Astrocyte (in vitro differentiated cells and primary cell): ENCODE measurements at regions not wholly inside any gene's neighbourhood (a gene's known extent, or its start where the extent isn't known, plus 50 kb on each side); places are given as distances from the start of the nearest gene placed in this dataset.

Source experiments
- DNase-seq: peaks from one replicate; pipeline ENCODE4 v3.0.0-alpha.2; 2010; ENCODE audit warnings: low read depth
- FAIRE-seq: peaks from 2 replicates; lab custom pipeline; 2011; peaks lifted over from hg19 to GRCh38; lab: Jason Lieb, UNC
- H2AFZ ChIP-seq: 2 replicates; pipeline ENCODE4 v1.6.0; 2012; ENCODE audit warnings: low read depth, low read length, inconsistent platforms
- H3K27ac ChIP-seq: 2 replicates; pipeline ENCODE4 v1.5.1; 2011; ENCODE audit warnings: low read depth, low read length, inconsistent platforms
- H3K27me3 ChIP-seq: 2 replicates; pipeline ENCODE4 v1.6.0; 2011; ENCODE audit warnings: low read length, inconsistent platforms; ENCODE audit not compliant: insufficient read depth
- H3K36me3 ChIP-seq: 2 replicates; pipeline ENCODE4 v1.5.1; 2011; ENCODE audit warnings: low read length, inconsistent platforms; ENCODE audit not compliant: insufficient read depth
- H3K4me1 ChIP-seq: 2 replicates; pipeline ENCODE4 v1.5.1; 2011; ENCODE audit warnings: low read length, inconsistent platforms; ENCODE audit not compliant: insufficient read depth
- H3K4me2 ChIP-seq: 2 replicates; pipeline ENCODE4 v1.6.0; 2012; ENCODE audit warnings: low read length, inconsistent platforms
- H3K4me3 ChIP-seq: 2 replicates; pipeline ENCODE4 v1.5.1; 2011; ENCODE audit warnings: low read depth, mild to moderate bottlenecking, low read length, inconsistent platforms; ENCODE audit not compliant: insufficient read depth
- H3K79me2 ChIP-seq: 2 replicates; pipeline ENCODE4 v1.6.0; 2012; ENCODE audit warnings: mild to moderate bottlenecking, low read length, inconsistent platforms; ENCODE audit not compliant: insufficient read depth
- H3K9ac ChIP-seq: 2 replicates; pipeline ENCODE4 v1.6.0; 2012; ENCODE audit warnings: mild to moderate bottlenecking, low read length, inconsistent platforms
- H3K9me3 ChIP-seq: 2 replicates; pipeline ENCODE4 v1.5.1; 2012; ENCODE audit warnings: low read depth, mild to moderate bottlenecking, low read length, inconsistent platforms; ENCODE audit not compliant: insufficient read depth
- H4K20me1 ChIP-seq: 2 replicates; pipeline ENCODE4 v1.6.0; 2012; ENCODE audit warnings: low read length, inconsistent platforms; ENCODE audit not compliant: insufficient read depth
- H3K27ac Mint-ChIP-seq: one replicate; pipeline ENCODE4 v1.8.0; 2021; ENCODE audit warnings: mild to moderate bottlenecking, mixed read lengths; ENCODE audit not compliant: unreplicated experiment
- H3K27me3 Mint-ChIP-seq: one replicate; pipeline ENCODE4 v1.8.0; 2021; ENCODE audit warnings: low read depth, mixed read lengths; ENCODE audit not compliant: unreplicated experiment
- H3K36me3 Mint-ChIP-seq: one replicate; pipeline ENCODE4 v1.8.0; 2021; ENCODE audit warnings: low read depth, mixed read lengths; ENCODE audit not compliant: unreplicated experiment
- H3K4me1 Mint-ChIP-seq: one replicate; pipeline ENCODE4 v1.8.0; 2021; ENCODE audit warnings: low read depth, mixed read lengths; ENCODE audit not compliant: unreplicated experiment
- H3K4me3 Mint-ChIP-seq: one replicate; pipeline ENCODE4 v1.8.0; 2021; ENCODE audit warnings: mild to moderate bottlenecking, moderate library complexity, mixed read lengths; ENCODE audit not compliant: unreplicated experiment
- H3K9me3 Mint-ChIP-seq: one replicate; pipeline ENCODE4 v1.8.0; 2021; ENCODE audit warnings: mild to moderate bottlenecking, mixed read lengths; ENCODE audit not compliant: unreplicated experiment
- EZH2 ChIP-seq: IDR thresholded peaks from 2 replicates; pipeline ENCODE4 v1.6.1; 2012; ENCODE audit warnings: mild to moderate bottlenecking, low read length, inconsistent platforms; ENCODE audit not compliant: insufficient read depth
- TF ChIP-seq, protein P1 (sequence below): IDR thresholded peaks from 2 replicates; pipeline ENCODE4 v1.5.1; 2011; ENCODE audit warnings: low read depth, mild to moderate bottlenecking, inconsistent platforms, low read length, moderate library complexity; ENCODE audit not compliant: insufficient read depth

DNA sequence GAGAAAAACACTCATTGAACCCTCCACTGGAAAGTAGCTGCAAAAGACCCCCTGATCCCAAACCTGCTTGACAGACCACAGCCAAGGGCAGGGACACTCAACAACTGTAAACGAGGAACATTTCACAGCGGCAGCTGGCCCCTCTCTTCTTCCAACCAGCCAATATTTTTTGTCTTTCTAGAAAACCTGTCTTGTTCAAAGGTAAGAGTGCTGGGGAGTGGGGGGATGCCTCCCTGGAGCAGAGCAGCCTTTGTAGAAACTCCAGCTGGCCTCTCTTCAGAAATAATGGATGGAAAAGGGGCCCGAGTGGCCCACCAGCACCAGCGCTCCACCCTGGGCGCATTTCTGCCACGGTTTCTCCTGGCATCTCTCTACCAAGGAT is 384.0 kb downstream of the RRAGC start:
- Histone ChIP-seq H3K9me3 (no peaks in the 10 kb centered on the region), H3K36me3 (no peaks in the 10 kb centered on the region), H4K20me1 (no peaks in the 10 kb centered on the region), H2AFZ (no peak overlapping the region), H3K9ac (no peak overlapping the region), H3K4me3 (no peak overlapping the region), H3K4me1 (peaks cover 4% of the 10 kb centered on the region), H3K27me3 (peaks cover 4% of the 10 kb centered on the region), H3K4me2 (peak overlapping the region; percentile 83), H3K27ac (no peak overlapping the region), H3K79me2 (no peaks in the 10 kb centered on the region)
- H3K36me3 Mint-ChIP-seq = no peaks in the 10 kb centered on the region
- FAIRE-seq = no peak
- peaks cover 28% of the 10 kb centered on the region for H3K27me3 Mint-ChIP-seq
- H3K4me3 Mint-ChIP-seq = peak overlapping the region; percentile 41
- no peaks in the 10 kb centered on the region for H3K9me3 Mint-ChIP-seq
- peaks cover 8% of the 10 kb centered on the region for H3K4me1 Mint-ChIP-seq
- no peak for DNase-seq
- TF ChIP-seq EZH2 = no peak
- TF ChIP-seq, protein P1, sequence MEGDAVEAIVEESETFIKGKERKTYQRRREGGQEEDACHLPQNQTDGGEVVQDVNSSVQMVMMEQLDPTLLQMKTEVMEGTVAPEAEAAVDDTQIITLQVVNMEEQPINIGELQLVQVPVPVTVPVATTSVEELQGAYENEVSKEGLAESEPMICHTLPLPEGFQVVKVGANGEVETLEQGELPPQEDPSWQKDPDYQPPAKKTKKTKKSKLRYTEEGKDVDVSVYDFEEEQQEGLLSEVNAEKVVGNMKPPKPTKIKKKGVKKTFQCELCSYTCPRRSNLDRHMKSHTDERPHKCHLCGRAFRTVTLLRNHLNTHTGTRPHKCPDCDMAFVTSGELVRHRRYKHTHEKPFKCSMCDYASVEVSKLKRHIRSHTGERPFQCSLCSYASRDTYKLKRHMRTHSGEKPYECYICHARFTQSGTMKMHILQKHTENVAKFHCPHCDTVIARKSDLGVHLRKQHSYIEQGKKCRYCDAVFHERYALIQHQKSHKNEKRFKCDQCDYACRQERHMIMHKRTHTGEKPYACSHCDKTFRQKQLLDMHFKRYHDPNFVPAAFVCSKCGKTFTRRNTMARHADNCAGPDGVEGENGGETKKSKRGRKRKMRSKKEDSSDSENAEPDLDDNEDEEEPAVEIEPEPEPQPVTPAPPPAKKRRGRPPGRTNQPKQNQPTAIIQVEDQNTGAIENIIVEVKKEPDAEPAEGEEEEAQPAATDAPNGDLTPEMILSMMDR = no peak
- peak overlapping the region; percentile 64 for H3K27ac Mint-ChIP-seq

DNA sequence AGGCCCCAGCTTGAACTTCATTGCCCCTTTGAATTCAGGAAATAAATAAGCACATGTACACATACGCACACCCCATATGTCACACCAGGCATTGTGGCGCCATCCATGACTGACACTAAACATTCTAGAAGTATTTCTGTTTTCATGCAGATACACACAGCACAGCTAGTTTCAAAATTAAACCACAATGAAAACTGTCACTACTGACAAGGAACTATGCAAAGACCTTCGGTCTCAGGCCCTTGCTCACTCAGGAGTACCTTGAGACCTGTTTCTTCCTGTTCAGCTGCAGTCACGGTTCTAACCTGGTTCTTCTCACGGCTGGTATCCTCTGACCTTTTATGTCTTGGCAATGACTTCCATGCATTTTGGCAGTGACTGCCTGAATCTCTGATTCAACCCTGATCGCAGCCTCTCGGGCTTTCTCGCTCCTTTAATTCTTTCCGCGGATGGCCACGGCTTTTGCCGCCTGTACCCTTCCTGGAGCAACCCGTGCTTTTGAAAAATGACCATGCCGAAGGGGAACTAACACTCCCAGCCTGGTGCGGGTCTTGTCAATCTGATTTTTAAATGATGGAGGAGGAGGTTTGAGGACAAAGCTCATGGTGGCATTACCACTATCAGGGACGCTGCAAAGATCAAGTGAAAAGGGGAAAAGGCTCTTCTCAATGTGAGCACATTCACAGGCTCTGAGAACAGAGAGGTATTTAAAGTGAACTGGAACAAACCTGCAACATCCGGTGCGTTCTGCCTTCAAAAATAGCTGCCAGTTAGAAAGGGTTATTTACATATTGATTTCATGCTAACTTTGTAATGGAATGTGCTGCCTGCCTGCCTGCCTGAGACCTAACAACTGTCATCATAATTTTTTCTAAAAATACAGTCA is 384.6 kb downstream of the RRAGC start:
- Mint-ChIP-seq H3K27me3 (peaks cover 28% of the 10 kb centered on the region), H3K9me3 (no peaks in the 10 kb centered on the region), H3K36me3 (no peaks in the 10 kb centered on the region), H3K4me3 (peak overlapping the region; percentile 41), H3K4me1 (peaks cover 8% of the 10 kb centered on the region), H3K27ac (peak overlapping the region; percentile 64)
- Histone ChIP-seq H3K9ac (no peak overlapping the region), H3K27me3 (peaks cover 4% of the 10 kb centered on the region), H3K27ac (no peak overlapping the region), H3K36me3 (no peaks in the 10 kb centered on the region), H3K4me1 (peaks cover 4% of the 10 kb centered on the region), H3K79me2 (no peaks in the 10 kb centered on the region), H2AFZ (peak overlapping the region; percentile 9), H3K9me3 (no peaks in the 10 kb centered on the region), H4K20me1 (no peaks in the 10 kb centered on the region), H3K4me2 (no peak overlapping the region), H3K4me3 (no peak overlapping the region)
- no peak for TF ChIP-seq EZH2
- TF ChIP-seq, protein P1 = no peak
- no peak for FAIRE-seq
- DNase-seq = no peak

DNA sequence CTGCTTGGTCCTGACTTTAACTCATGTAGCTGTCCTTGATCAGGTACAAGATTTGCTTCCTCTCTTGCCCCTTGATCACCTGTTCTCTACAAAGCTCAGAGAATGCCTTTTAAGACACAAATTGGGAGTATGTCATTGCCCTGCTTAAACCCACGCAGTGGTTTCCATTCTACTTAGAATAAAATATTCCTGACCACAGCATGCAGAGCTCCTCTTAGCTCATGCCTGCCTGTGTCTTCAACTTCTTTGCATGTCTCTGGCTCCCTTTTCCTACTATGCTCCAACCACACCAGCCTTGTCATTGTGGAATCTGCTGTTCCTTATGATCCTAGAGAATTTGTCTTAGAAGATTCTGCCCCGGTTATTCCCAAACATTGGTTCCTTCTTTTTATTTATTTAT is 393.1 kb downstream of the RRAGC start:
- TF ChIP-seq EZH2 = no peak
- TF ChIP-seq, protein P1 = no peak
- Histone ChIP-seq H3K9me3 (no peaks in the 10 kb centered on the region), H3K9ac (no peak overlapping the region), H3K4me3 (no peak overlapping the region), H3K4me1 (no peaks in the 10 kb centered on the region), H3K27me3 (peaks cover 3% of the 10 kb centered on the region), H3K4me2 (no peak overlapping the region), H4K20me1 (no peaks in the 10 kb centered on the region), H2AFZ (no peak overlapping the region), H3K27ac (no peak overlapping the region), H3K79me2 (no peaks in the 10 kb centered on the region), H3K36me3 (no peaks in the 10 kb centered on the region)
- Mint-ChIP-seq H3K4me1 (no peaks in the 10 kb centered on the region), H3K27ac (no peak overlapping the region), H3K9me3 (peaks cover 2% of the 10 kb centered on the region), H3K36me3 (no peaks in the 10 kb centered on the region), H3K27me3 (peaks cover 14% of the 10 kb centered on the region), H3K4me3 (no peak overlapping the region)
- no peak for FAIRE-seq
- no peak for DNase-seq
